Ascending aorta (tissue), 2 donors: ENCODE measurements at regions not wholly inside any gene's neighbourhood (a gene's known extent, or its start where the extent isn't known, plus 50 kb on each side); places are given as distances from the start of the nearest gene placed in this dataset.

ENCODE experiments used
- DNase-seq, 2 donors: peaks; one replicate each; pipeline ENCODE4 v3.0.0-alpha.2; 2019; ENCODE audit warnings: low spot score in 2 of 2
- H3K27ac ChIP-seq, 2 donors: fragments of 200-600 bp; sonication (generic); one replicate each; pipeline ENCODE4 v1.5.1; 2016 to 2017; ENCODE audit warnings: mild to moderate bottlenecking in 1 of 2
- H3K27me3 ChIP-seq: fragments of 200-600 bp; sonication (generic); one replicate; pipeline ENCODE4 v1.5.1; 2017
- H3K36me3 ChIP-seq, 2 donors: fragments of 200-600 bp; sonication (generic); one replicate each; pipeline ENCODE4 v1.5.1; 2016
- H3K4me1 ChIP-seq, 2 donors: fragments of 200-600 bp; sonication (generic); one replicate each; pipeline ENCODE4 v1.5.1; 2016 to 2017; ENCODE audit warnings: mild to moderate bottlenecking in 1 of 2
- H3K4me3 ChIP-seq, 2 donors: fragments of 200-600 bp; sonication (generic); one replicate each; pipeline ENCODE4 v1.5.1; 2016 to 2017; ENCODE audit warnings: mild to moderate bottlenecking in 1 of 2
- H3K9me3 ChIP-seq, 2 donors: fragments of 200-600 bp; sonication (generic); one replicate each; pipeline ENCODE4 v1.5.1; 2016
- intact Hi-C: fragments of 100-400 bp; cut with DNase I; formaldehyde crosslinking; loops from one replicate; pipeline ENCODE4 v1.15.1; 2023
- TF ChIP-seq, protein P1 (sequence below), 3 experiments: fragments of 200-600 bp in 2 of 3; fragments of 450-650 bp in 1 of 3; sonication (generic) in 2 of 3; IDR thresholded peaks; one replicate each; pipeline ENCODE4 v1.5.1; 2016 to 2019; ENCODE audit warnings: antibody characterized with exemption in 3 of 3, mild to moderate bottlenecking in 1 of 3, moderate library complexity in 1 of 3

DNA sequence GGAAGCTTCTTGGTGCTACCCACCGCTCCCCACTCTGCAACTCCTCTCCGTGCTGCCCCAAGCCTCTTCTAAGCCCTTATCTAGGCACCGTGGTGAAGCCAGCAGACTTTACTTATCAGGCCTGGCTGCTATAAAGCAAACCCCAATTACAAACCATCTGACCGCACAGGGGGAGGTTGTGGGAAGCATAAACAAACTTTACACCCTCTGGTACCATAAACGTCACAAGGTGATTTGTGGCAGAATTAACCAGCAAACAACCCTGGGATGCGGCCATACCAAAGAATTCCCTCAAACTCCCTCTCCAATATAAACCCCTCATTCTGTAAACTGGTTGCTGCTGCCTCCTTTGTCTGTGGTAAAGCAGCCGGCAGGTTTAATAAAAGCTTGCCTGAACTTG is 55.2 kb downstream of the MAGEC2 start:
- Histone ChIP-seq H3K27me3 (no peaks in the 10 kb centered on the region), H3K4me1 (no peaks in the 10 kb centered on the region), H3K27ac (no peak overlapping the region), H3K4me3 (no peak overlapping the region), H3K36me3 (no peaks in the 10 kb centered on the region), H3K9me3 (no peaks in the 10 kb centered on the region)
- intact Hi-C loops: no loop called here
- TF ChIP-seq, protein P1, sequence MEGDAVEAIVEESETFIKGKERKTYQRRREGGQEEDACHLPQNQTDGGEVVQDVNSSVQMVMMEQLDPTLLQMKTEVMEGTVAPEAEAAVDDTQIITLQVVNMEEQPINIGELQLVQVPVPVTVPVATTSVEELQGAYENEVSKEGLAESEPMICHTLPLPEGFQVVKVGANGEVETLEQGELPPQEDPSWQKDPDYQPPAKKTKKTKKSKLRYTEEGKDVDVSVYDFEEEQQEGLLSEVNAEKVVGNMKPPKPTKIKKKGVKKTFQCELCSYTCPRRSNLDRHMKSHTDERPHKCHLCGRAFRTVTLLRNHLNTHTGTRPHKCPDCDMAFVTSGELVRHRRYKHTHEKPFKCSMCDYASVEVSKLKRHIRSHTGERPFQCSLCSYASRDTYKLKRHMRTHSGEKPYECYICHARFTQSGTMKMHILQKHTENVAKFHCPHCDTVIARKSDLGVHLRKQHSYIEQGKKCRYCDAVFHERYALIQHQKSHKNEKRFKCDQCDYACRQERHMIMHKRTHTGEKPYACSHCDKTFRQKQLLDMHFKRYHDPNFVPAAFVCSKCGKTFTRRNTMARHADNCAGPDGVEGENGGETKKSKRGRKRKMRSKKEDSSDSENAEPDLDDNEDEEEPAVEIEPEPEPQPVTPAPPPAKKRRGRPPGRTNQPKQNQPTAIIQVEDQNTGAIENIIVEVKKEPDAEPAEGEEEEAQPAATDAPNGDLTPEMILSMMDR (IDR thresholded peaks at IDR 0.05): no peak
- no peak for DNase-seq

DNA sequence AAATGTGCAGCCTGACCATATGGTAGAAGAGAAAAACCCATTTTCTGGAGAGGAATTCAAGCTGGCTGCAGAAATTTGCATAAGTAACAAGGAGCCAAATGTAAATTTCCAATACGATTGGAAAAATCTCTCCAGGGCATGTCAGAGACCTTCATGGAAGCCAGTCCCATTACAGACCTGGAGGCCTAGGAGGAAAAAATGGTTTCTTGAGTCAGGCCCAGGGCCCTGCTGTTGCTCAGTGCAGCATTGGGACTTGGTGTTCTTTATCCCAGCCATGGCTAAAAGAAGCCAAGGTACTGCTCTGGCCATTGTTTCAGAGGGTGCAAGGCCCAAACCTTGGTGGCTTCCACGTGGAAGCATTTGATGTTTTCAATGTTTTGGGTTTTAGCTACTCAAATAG is 70.6 kb downstream of the MAGEC2 start:
- Histone ChIP-seq H3K4me3 (no peak overlapping the region), H3K4me1 (no peaks in the 10 kb centered on the region), H3K36me3 (no peaks in the 10 kb centered on the region), H3K9me3 (no peaks in the 10 kb centered on the region), H3K27me3 (no peaks in the 10 kb centered on the region), H3K27ac (no peak overlapping the region)
- DNase-seq: no peak
- TF ChIP-seq, protein P1 (IDR thresholded peaks at IDR 0.05): no peak
- intact Hi-C loops: no loop called here

DNA sequence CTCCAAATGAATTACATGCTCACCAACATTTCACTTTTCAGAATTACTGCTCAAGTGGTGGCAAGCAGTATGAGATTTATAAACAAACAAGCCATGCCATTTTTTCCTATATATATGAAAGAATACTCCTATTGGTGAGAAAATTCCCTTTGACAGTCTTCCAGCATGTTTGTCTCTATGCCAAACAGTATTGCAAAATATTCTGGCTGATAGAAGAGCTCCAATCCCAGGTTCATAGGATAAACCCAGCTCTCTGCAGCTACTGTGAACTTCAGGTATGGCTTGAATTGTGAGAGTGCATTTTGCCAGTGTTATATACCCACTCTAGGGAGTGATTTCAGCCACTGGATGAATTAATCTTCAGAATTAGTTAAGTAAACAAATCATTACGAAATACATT is 108.8 kb downstream of the MAGEC2 start:
- no peaks in the 10 kb centered on the region for H3K9me3 ChIP-seq
- H3K4me3 ChIP-seq: no peak overlapping the region
- TF ChIP-seq, protein P1 (IDR thresholded peaks at IDR 0.05): no peak
- no peaks in the 10 kb centered on the region for H3K27me3 ChIP-seq
- DNase-seq: no peak
- no peaks in the 10 kb centered on the region for H3K36me3 ChIP-seq
- H3K4me1 ChIP-seq: no peaks in the 10 kb centered on the region
- intact Hi-C loops: no loop called here
- H3K27ac ChIP-seq: no peak overlapping the region

DNA sequence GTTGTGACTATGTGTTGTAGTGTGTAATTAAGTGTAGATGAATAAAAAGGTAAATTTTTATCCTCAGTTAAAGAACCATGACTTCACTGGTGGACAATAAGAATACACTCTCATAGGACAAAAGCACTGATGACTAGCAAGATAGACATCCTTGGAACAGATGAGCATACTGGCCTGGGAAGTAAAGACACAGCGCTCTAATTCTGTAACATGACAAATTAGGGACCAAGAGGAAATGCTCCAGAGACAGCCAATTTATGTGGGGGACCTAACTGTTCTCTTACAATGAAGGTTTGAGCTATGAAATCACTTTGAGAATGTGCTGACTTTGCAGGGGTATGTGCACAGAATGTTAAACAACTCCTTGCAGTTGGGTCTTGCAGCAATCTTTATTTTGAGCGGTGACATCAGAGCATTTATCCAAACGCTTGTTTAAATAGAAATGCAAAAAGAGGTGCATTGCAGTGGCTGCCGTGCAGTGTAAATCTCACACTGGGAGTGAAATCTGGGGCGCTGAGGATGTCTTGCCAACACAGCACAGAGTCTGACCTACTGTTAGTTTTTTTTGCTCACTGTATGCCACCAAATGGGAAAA is 109.3 kb downstream of the MAGEC2 start:
- TF ChIP-seq, protein P1 (IDR thresholded peaks at IDR 0.05): no peak
- no peak overlapping the region for H3K4me3 ChIP-seq
- H3K9me3 ChIP-seq: no peaks in the 10 kb centered on the region
- no peaks in the 10 kb centered on the region for H3K4me1 ChIP-seq
- no peak for DNase-seq
- no peaks in the 10 kb centered on the region for H3K36me3 ChIP-seq
- H3K27me3 ChIP-seq: no peaks in the 10 kb centered on the region
- H3K27ac ChIP-seq: no peak overlapping the region
- intact Hi-C loops: no loop called here

DNA sequence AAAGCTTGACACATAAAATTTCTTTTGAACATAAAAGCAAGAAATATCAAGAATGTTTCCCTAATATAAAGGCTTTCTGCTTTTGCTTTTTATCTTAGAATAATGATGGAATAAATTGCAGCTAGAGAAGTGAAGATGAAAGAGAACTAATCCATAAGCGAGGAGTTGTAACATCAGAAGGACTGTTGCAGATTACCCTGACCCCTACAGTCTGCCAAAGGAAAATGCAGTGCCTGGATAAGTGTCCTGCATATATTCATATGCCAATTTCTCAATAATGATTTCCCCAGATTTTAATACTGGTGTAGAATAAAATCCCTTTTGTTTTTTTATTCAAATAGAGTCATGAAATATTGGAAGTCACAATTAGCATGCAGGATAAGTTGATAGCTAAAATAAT is 115.9 kb downstream of the MAGEC2 start:
- TF ChIP-seq, protein P1 (IDR thresholded peaks at IDR 0.05): peak in 2 of 3 experiments; percentile 31 to 55
- H3K4me3 ChIP-seq: no peak overlapping the region
- H3K9me3 ChIP-seq: no peaks in the 10 kb centered on the region
- no peaks in the 10 kb centered on the region for H3K4me1 ChIP-seq
- H3K27me3 ChIP-seq: no peaks in the 10 kb centered on the region
- DNase-seq: no peak
- no peak overlapping the region for H3K27ac ChIP-seq
- intact Hi-C loops: loop anchor here (5.0 kb wide), 2 partner anchors 1172 to 1322 kb away; no protein-coding TSS in a partner anchor
- H3K36me3 ChIP-seq: no peaks in the 10 kb centered on the region

DNA sequence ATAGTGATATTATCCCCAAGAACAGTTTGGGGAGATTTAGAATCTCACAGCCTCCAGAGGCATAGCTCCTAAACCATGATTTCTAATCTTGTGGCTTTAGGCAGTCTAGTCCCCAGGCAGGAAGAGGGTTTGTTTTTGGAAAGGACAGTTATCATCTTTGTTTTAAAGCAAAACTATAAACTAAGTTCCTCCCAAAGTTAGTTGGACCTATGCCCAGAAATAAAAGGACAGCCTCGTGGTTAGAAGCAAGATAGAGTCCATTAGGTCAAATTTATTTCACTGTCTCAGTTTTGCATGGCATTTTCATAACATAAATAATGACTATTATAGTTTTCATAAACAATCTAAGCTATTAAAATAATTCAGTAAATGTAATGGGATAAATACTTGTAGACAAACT is 120.5 kb downstream of the MAGEC2 start:
- Histone ChIP-seq H3K27me3 (no peaks in the 10 kb centered on the region), H3K27ac (no peak overlapping the region), H3K4me1 (no peaks in the 10 kb centered on the region), H3K36me3 (no peaks in the 10 kb centered on the region), H3K4me3 (no peak overlapping the region), H3K9me3 (no peaks in the 10 kb centered on the region)
- TF ChIP-seq, protein P1 (IDR thresholded peaks at IDR 0.05): no peak
- intact Hi-C loops: loop anchor here (5.0 kb wide), 2 partner anchors 1167 to 1317 kb away; no protein-coding TSS in a partner anchor
- DNase-seq: no peak
